ENCODE measurements at regions not wholly inside any gene's neighbourhood (a gene's known extent, or its start where the extent isn't known, plus 50 kb on each side); places are given as distances from the start of the nearest gene placed in this dataset.

DNA sequence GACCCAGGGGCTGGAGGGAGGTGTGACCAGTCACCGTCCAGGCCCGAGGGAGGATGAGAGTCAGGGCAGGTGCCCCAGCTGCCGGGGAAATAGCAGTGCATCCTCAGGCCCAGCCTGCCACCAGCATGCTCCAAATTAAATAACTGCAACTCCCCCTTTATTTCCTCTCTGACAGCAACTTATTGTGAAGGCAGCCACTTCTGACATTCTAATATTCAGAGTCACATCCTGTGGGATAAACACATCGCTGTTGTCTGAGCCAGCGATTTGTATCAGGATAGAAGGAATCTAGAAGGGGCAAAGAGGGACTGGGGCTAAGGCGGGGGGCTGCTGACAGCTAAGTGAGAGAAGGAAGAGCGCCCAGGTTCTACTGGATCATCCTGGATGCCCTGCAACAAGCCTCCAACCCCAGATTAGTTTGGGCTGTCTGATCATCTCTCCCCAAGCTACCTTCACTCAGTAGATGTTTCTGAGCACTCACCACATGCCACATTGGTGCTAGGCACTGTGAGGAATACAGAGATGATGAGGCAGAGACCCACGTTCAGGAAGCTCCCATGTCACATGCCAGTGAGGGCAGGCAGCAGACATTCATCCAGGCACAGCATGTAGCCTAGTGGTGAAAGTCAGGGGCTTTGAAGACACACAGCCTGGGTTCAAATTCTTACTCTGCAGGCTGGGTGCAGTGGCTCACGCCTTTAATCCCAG is 214.1 kb downstream of the BUD13 start:
- Histone ChIP-seq H3K27ac (no peak overlapping the region), H3K9me3 (no peaks in the 10 kb centered on the region), H3K27me3 (ENCODE audit: insufficient read depth in 3 of 3, low read length in 2 of 3) (no peaks in the 10 kb centered on the region), H3K36me3 (ENCODE audit: insufficient read depth in 1 of 2, low read depth in 1 of 2) (no peaks in the 10 kb centered on the region), H3K4me1 (peaks cover 6% of the 10 kb centered on the region), H3K4me3 (no peak overlapping the region)
- DNase-seq, result no peak
- WGBS, 3 donors, result 49 to 60% (median 56%) methylated on average over 9 of the region's 9 CpGs
- TF ChIP-seq, protein P1, sequence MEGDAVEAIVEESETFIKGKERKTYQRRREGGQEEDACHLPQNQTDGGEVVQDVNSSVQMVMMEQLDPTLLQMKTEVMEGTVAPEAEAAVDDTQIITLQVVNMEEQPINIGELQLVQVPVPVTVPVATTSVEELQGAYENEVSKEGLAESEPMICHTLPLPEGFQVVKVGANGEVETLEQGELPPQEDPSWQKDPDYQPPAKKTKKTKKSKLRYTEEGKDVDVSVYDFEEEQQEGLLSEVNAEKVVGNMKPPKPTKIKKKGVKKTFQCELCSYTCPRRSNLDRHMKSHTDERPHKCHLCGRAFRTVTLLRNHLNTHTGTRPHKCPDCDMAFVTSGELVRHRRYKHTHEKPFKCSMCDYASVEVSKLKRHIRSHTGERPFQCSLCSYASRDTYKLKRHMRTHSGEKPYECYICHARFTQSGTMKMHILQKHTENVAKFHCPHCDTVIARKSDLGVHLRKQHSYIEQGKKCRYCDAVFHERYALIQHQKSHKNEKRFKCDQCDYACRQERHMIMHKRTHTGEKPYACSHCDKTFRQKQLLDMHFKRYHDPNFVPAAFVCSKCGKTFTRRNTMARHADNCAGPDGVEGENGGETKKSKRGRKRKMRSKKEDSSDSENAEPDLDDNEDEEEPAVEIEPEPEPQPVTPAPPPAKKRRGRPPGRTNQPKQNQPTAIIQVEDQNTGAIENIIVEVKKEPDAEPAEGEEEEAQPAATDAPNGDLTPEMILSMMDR (IDR thresholded peaks at IDR 0.05), result no peak
- intact Hi-C loops (cut with DNase I), result no loop called here
- no peak for ATAC-seq

DNA sequence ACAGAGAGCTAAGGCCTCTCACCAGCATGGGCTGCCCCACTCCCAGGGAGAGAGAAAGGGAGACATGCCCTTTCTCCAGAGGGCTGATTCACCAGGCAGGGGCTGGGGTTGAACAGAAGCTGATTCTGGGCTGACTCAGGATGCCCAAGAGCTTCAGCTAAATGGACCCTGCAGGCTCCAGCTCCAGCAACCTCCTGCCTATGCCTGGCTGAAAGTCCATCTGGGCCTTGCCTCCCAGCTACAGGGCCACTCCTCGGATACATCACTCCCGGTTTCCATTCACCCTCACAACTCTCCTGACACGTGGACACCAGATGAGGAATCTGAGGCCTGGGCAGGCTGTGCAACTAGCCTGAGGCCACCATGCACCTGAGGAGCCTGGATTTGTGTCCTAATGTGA is 215.5 kb downstream of the BUD13 start:
- ATAC-seq (no peak), DNase-seq (no peak)
- Histone ChIP-seq H3K27me3 (ENCODE audit: insufficient read depth in 3 of 3, low read length in 2 of 3) (no peaks in the 10 kb centered on the region), H3K4me1 (no peaks in the 10 kb centered on the region), H3K27ac (no peak overlapping the region), H3K9me3 (no peaks in the 10 kb centered on the region), H3K36me3 (ENCODE audit: insufficient read depth in 1 of 2, low read depth in 1 of 2) (no peaks in the 10 kb centered on the region), H3K4me3 (no peak overlapping the region)
- WGBS, 3 donors, result 70 to 86% (median 81%) methylated on average over 3 of the region's 3 CpGs
- TF ChIP-seq, protein P1 (IDR thresholded peaks at IDR 0.05), result no peak
- intact Hi-C loops (cut with DNase I), result no loop called here

DNA sequence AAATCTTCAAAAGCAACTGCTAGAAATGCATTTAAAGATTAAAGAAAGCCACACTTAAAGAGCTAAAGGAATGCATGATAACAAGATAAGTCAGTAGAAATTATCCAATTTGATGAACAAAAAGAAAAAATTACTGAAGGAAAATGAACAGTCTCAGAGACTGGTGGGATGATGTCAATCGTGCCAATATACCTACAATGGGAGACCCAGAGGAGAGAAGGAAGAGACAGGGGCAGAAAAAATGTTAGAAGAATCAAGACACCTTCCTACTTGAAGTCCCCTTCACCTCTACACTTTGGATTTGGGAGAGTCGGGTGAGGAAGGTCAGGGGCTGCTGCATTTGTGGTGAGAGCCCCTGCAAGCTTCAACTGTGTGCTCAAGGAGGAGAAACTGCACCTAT is 216.3 kb downstream of the BUD13 start:
- H3K27ac ChIP-seq, result no peak overlapping the region
- no peaks in the 10 kb centered on the region for H3K27me3 ChIP-seq (ENCODE audit: insufficient read depth in 3 of 3, low read length in 2 of 3)
- DNase-seq (no peak), ATAC-seq (no peak)
- WGBS, 3 donors, result 65 to 89% (median 80%) methylated on average over 2 of the region's 2 CpGs
- H3K9me3 ChIP-seq, result no peaks in the 10 kb centered on the region
- H3K4me1 ChIP-seq, result no peaks in the 10 kb centered on the region
- H3K36me3 ChIP-seq (ENCODE audit: insufficient read depth in 1 of 2, low read depth in 1 of 2), result no peaks in the 10 kb centered on the region
- intact Hi-C loops (cut with DNase I), result no loop called here
- no peak overlapping the region for H3K4me3 ChIP-seq
- TF ChIP-seq, protein P1 (IDR thresholded peaks at IDR 0.05), result no peak

DNA sequence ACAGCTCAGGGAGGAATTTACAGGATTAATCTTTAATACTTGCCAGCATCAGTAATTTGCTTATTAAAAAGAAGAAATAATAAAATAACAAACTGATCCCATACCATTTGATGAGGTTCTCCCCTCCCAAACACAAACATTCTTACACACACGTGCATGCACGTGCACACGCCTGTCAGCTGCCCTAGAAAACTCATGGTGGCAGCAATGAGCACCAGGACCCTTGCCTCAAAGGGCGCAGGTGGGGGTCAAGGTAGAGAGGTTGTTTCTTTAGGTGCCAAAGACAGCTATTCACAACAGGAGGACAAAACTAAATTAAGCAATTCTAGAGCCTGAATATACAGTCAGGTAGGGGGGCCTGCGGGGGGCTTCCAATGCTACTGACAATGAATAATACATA is 219.3 kb downstream of the BUD13 start:
- H3K27me3 ChIP-seq (ENCODE audit: insufficient read depth in 3 of 3, low read length in 2 of 3), result no peaks in the 10 kb centered on the region
- no peak overlapping the region for H3K4me3 ChIP-seq
- H3K4me1 ChIP-seq, result no peaks in the 10 kb centered on the region
- DNase-seq, result no peak
- H3K9me3 ChIP-seq, result no peaks in the 10 kb centered on the region
- H3K27ac ChIP-seq, result no peak overlapping the region
- TF ChIP-seq, protein P1 (IDR thresholded peaks at IDR 0.05), result no peak
- WGBS, 3 donors, result 60 to 73% (median 60%) methylated on average over 5 of the region's 5 CpGs
- H3K36me3 ChIP-seq (ENCODE audit: insufficient read depth in 1 of 2, low read depth in 1 of 2), result no peaks in the 10 kb centered on the region
- intact Hi-C loops (cut with DNase I), result no loop called here
- no peak for ATAC-seq

DNA sequence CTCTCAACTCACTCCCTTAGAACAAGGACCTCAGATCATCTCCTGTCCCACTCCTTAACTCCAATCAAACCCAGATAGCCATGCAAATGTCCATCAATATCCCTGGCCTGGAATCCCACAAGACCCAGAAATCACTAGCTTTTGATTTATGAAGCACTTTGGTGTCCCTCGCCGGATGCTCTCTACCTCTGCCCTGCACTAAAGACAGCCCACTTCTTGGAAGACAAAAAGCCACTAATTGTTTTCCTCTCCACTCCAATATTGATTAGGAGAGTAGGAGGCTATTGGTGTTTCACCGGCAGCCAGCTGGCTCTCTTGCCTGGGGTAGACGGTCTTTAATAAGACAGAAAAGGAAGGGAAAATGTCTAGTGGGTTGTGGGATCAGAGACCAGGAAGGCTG is 221.2 kb downstream of the BUD13 start:
- H3K4me1 ChIP-seq, result no peaks in the 10 kb centered on the region
- ATAC-seq, result no peak
- TF ChIP-seq, protein P1 (IDR thresholded peaks at IDR 0.05), result no peak
- intact Hi-C loops (cut with DNase I), result no loop called here
- WGBS, 3 donors, result 82 to 97% (median 88%) methylated on average over 4 of the region's 4 CpGs
- H3K4me3 ChIP-seq, result no peak overlapping the region
- H3K27me3 ChIP-seq (ENCODE audit: insufficient read depth in 3 of 3, low read length in 2 of 3), result peaks cover 0 to under 1% (median 0%) of the 10 kb centered on the region in 3 donors
- no peak overlapping the region for H3K27ac ChIP-seq
- no peaks in the 10 kb centered on the region for H3K9me3 ChIP-seq
- H3K36me3 ChIP-seq (ENCODE audit: insufficient read depth in 1 of 2, low read depth in 1 of 2), result no peaks in the 10 kb centered on the region
- no peak for DNase-seq
